ENCODE measurements at regions not wholly inside any gene's neighbourhood (a gene's known extent, or its start where the extent isn't known, plus 50 kb on each side); places are given as distances from the start of the nearest gene placed in this dataset.

- no peaks in the 10 kb centered on the region for H3K27me3 ChIP-seq
- no peaks in the 10 kb centered on the region for H3K36me3 ChIP-seq
- TF ChIP-seq CTCF (IDR thresholded peaks at IDR 0.05) (no peak), POLR2A (IDR thresholded peaks at IDR 0.05) (no peak)
- intact Hi-C loops (cut with DNase I) = no loop called here
- no peaks in the 10 kb centered on the region for H3K9me3 ChIP-seq
- no peak for DNase-seq (ENCODE audit: extremely low spot score in 2 of 2)
- H3K27ac ChIP-seq = no peak overlapping the region
- no peaks in the 10 kb centered on the region for H3K4me1 ChIP-seq
- no peak overlapping the region for H3K4me3 ChIP-seq
Observed at GRCh38 chr10:6780008-6780677, 200.1 kb upstream of the PRKCQ start.

- TF ChIP-seq POLR2AphosphoS5 (IDR thresholded peaks at IDR 0.05; ENCODE audit: insufficient read depth in 1 of 2, low read depth in 1 of 2) (no peak), POLR2A (IDR thresholded peaks at IDR 0.05) (no peak), CTCF (IDR thresholded peaks at IDR 0.05) (no peak)
- no peak for DNase-seq (ENCODE audit: extremely low spot score in 2 of 2)
Observed at GRCh38 chr10:6778992-6779701, 199.1 kb upstream of the PRKCQ start.

GRCh38 chr10:6776170-6776569 is 196.1 kb upstream of the PRKCQ start:
- no peaks in the 10 kb centered on the region for H3K27me3 ChIP-seq
- no peaks in the 10 kb centered on the region for H3K9me3 ChIP-seq
- no peak for DNase-seq (ENCODE audit: extremely low spot score in 2 of 2)
- intact Hi-C loops (cut with DNase I) = no loop called here
- H3K4me3 ChIP-seq = no peak overlapping the region
- TF ChIP-seq POLR2A (IDR thresholded peaks at IDR 0.05) (no peak), CTCF (IDR thresholded peaks at IDR 0.05) (no peak), POLR2AphosphoS5 (IDR thresholded peaks at IDR 0.05; ENCODE audit: insufficient read depth in 1 of 2, low read depth in 1 of 2) (no peak)
- H3K4me1 ChIP-seq = no peaks in the 10 kb centered on the region
- H3K36me3 ChIP-seq = no peaks in the 10 kb centered on the region
- no peak overlapping the region for H3K27ac ChIP-seq

More at GRCh38 chr10:6778992-6779701, 199.1 kb upstream of the PRKCQ start:
- H3K4me1 ChIP-seq = no peaks in the 10 kb centered on the region
- H3K4me3 ChIP-seq = no peak overlapping the region
- intact Hi-C loops (cut with DNase I) = no loop called here
- H3K27ac ChIP-seq = no peak overlapping the region
- H3K36me3 ChIP-seq = no peaks in the 10 kb centered on the region
- H3K9me3 ChIP-seq = no peaks in the 10 kb centered on the region
- no peaks in the 10 kb centered on the region for H3K27me3 ChIP-seq

GRCh38 chr10:6774406-6774805 is 194.3 kb upstream of the PRKCQ start:
- TF ChIP-seq CTCF (IDR thresholded peaks at IDR 0.05) (no peak), POLR2A (IDR thresholded peaks at IDR 0.05) (no peak), POLR2AphosphoS5 (IDR thresholded peaks at IDR 0.05; ENCODE audit: insufficient read depth in 1 of 2, low read depth in 1 of 2) (no peak)
- Histone ChIP-seq H3K36me3 (no peaks in the 10 kb centered on the region), H3K27ac (no peak overlapping the region), H3K9me3 (no peaks in the 10 kb centered on the region), H3K27me3 (no peaks in the 10 kb centered on the region), H3K4me1 (no peaks in the 10 kb centered on the region), H3K4me3 (no peak overlapping the region)
- DNase-seq (ENCODE audit: extremely low spot score in 2 of 2) = no peak
- intact Hi-C loops (cut with DNase I) = no loop called here

GRCh38 chr10:6771331-6771730 is 191.3 kb upstream of the PRKCQ start:
- Histone ChIP-seq H3K4me1 (no peaks in the 10 kb centered on the region), H3K4me3 (no peak overlapping the region), H3K9me3 (no peaks in the 10 kb centered on the region), H3K27me3 (no peaks in the 10 kb centered on the region), H3K36me3 (no peaks in the 10 kb centered on the region), H3K27ac (no peak overlapping the region)
- intact Hi-C loops (cut with DNase I) = no loop called here
- DNase-seq (ENCODE audit: extremely low spot score in 2 of 2) = no peak
- TF ChIP-seq POLR2AphosphoS5 (IDR thresholded peaks at IDR 0.05; ENCODE audit: insufficient read depth in 1 of 2, low read depth in 1 of 2) (no peak), POLR2A (IDR thresholded peaks at IDR 0.05) (no peak), CTCF (IDR thresholded peaks at IDR 0.05) (no peak)

Measured in vagina (tissue), 2 donors.